Prostate gland (tissue), 2 donors: ENCODE measurements at regions not wholly inside any gene's neighbourhood (a gene's known extent, or its start where the extent isn't known, plus 50 kb on each side); places are given as distances from the start of the nearest gene placed in this dataset.
"Not testable (repeated sequence)": the region's sequence is repeated elsewhere in the genome, so short reads cannot be mapped to it uniquely, and the experiment has no call there.

Experiments used
- DNase-seq: peaks from one replicate; pipeline ENCODE4 v3.0.0-alpha.2; 2019; ENCODE audit warnings: low spot score
- H3K27ac ChIP-seq, 2 donors: fragments of 200-600 bp; sonication (generic); 2 replicates each; pipeline ENCODE4 v1.5.1; 2017 to 2019
- H3K27me3 ChIP-seq: fragments of 200-600 bp; sonication (generic); replicated peaks from 2 replicates; pipeline ENCODE4 v1.5.1; 2019; ENCODE audit not compliant: insufficient read depth
- H3K36me3 ChIP-seq, 2 donors: fragments of 200-600 bp; sonication (generic); 1 replicate in 1 of 2; 2 replicates in 1 of 2; pipeline versions ENCODE4 v1.5.1 to v1.8.1; 2017 to 2019
- H3K4me1 ChIP-seq: fragments of 200-600 bp; sonication (generic); replicated peaks from 2 replicates; pipeline ENCODE4 v1.5.1; 2019
- H3K4me3 ChIP-seq, 2 donors: fragments of 200-600 bp; sonication (generic); 2 replicates each; pipeline ENCODE4 v1.5.1; 2017 to 2019
- H3K9me3 ChIP-seq: fragments of 200-600 bp; sonication (generic); 2 replicates; pipeline ENCODE4 v1.5.1; 2017
- CTCF ChIP-seq, 4 experiments: fragments of 200-600 bp in 2 of 4; fragments of 450-650 bp in 2 of 4; sonication (generic) in 2 of 4; IDR thresholded peaks; 1 replicate in 3 of 4; 2 replicates in 1 of 4; pipeline ENCODE4 v1.5.1; 2016 to 2019; ENCODE audit warnings: antibody characterized with exemption in 4 of 4, mild to moderate bottlenecking in 2 of 4, moderate library complexity in 2 of 4
- POLR2A ChIP-seq: fragments of 450-650 bp; IDR thresholded peaks from one replicate; pipeline ENCODE4 v1.6.1; 2016; ENCODE audit warnings: antibody characterized with exemption, mild to moderate bottlenecking
- POLR2AphosphoS5 ChIP-seq: sonication (generic); formaldehyde crosslinking; IDR thresholded peaks from one replicate; pipeline ENCODE4 v1.6.1; 2017; ENCODE audit warnings: antibody characterized with exemption
- WGBS: methylation state at CpG from one replicate; pipeline ENCODE4 v1.1.5; 2018; 5-methylcytosine and 5-hydroxymethylcytosine counted together
- intact Hi-C: fragments of 100-400 bp; cut with DNase I; formaldehyde crosslinking; loops from one replicate; pipeline ENCODE4 v1.14.2; 2022

GRCh38 chr6:144482142-144482541 lies 197.0 kb downstream of the UTRN start:
- no peaks in the 10 kb centered on the region for H3K27me3 ChIP-seq
- H3K9me3 ChIP-seq = no peaks in the 10 kb centered on the region
- DNase-seq = peak; percentile 82
- 1% methylated on average over 4 of the region's 4 CpGs for WGBS
- no peaks in the 10 kb centered on the region for H3K36me3 ChIP-seq
- no peak overlapping the region for H3K27ac ChIP-seq
- H3K4me1 ChIP-seq = no peaks in the 10 kb centered on the region
- no peak overlapping the region for H3K4me3 ChIP-seq
- TF ChIP-seq POLR2A (no peak), POLR2AphosphoS5 (peak; percentile 52), CTCF (IDR thresholded peaks at IDR 0.05) (peak; percentile 57 to 77 (median 60))
- intact Hi-C loops = loop anchor here (2.0 to 10.0 kb wide), 3 partner anchors 197 to 377 kb away; partner anchors contain the start of gene UTRN

GRCh38 chr6:144485531-144485930 lies 200.4 kb downstream of the UTRN start:
- TF ChIP-seq POLR2AphosphoS5 = no peak
- TF ChIP-seq CTCF (IDR thresholded peaks at IDR 0.05) = no peak
- no peak for TF ChIP-seq POLR2A
- 89% methylated on average over 4 of the region's 4 CpGs for WGBS
- H3K4me1 ChIP-seq = no peaks in the 10 kb centered on the region
- H3K27ac ChIP-seq = no peak overlapping the region
- no peaks in the 10 kb centered on the region for H3K9me3 ChIP-seq
- H3K4me3 ChIP-seq = no peak overlapping the region
- DNase-seq = no peak
- intact Hi-C loops = loop anchor here (10.0 kb wide), 1 partner anchor 201 kb away; the partner anchor contains the start of gene UTRN
- H3K36me3 ChIP-seq = no peaks in the 10 kb centered on the region
- H3K27me3 ChIP-seq = no peaks in the 10 kb centered on the region

- no peaks in the 10 kb centered on the region for H3K4me1 ChIP-seq
- H3K9me3 ChIP-seq = no peaks in the 10 kb centered on the region
- DNase-seq = no peak
- no peak overlapping the region for H3K27ac ChIP-seq
- no peaks in the 10 kb centered on the region for H3K36me3 ChIP-seq
- H3K27me3 ChIP-seq = no peaks in the 10 kb centered on the region
- 67% methylated on average over 3 of the region's 3 CpGs for WGBS
- H3K4me3 ChIP-seq = no peak overlapping the region
- no peak for TF ChIP-seq POLR2AphosphoS5
- no peak for TF ChIP-seq POLR2A
- no peak for TF ChIP-seq CTCF (IDR thresholded peaks at IDR 0.05)
- intact Hi-C loops = loop anchor here (10.0 kb wide), 1 partner anchor 204 kb away; the partner anchor contains the start of gene UTRN
Measured at GRCh38 chr6:144488590-144488989, 203.5 kb downstream of the UTRN start.

GRCh38 chr6:144493035-144493910 lies 208.1 kb downstream of the UTRN start:
- Histone ChIP-seq H3K4me3 (no peak overlapping the region), H3K9me3 (no peaks in the 10 kb centered on the region), H3K27me3 (no peaks in the 10 kb centered on the region), H3K4me1 (no peaks in the 10 kb centered on the region), H3K36me3 (no peaks in the 10 kb centered on the region), H3K27ac (no peak overlapping the region)
- intact Hi-C loops = no loop called here
- no peak for TF ChIP-seq POLR2A
- WGBS = 80% methylated on average over 6 of the region's 6 CpGs
- no peak for DNase-seq

GRCh38 chr6:144495076-144495475 lies 209.9 kb downstream of the UTRN start:
- H3K27ac ChIP-seq, H3K9me3 ChIP-seq, H3K4me1 ChIP-seq, H3K27me3 ChIP-seq, intact Hi-C loops, H3K4me3 ChIP-seq, DNase-seq, H3K36me3 ChIP-seq: not testable (repeated sequence)
- 98% methylated on average over 22 of the region's 22 CpGs for WGBS

- Histone ChIP-seq H3K27me3 (no peaks in the 10 kb centered on the region), H3K4me1 (no peaks in the 10 kb centered on the region), H3K36me3 (no peaks in the 10 kb centered on the region), H3K4me3 (no peak overlapping the region), H3K27ac (no peak overlapping the region), H3K9me3 (no peaks in the 10 kb centered on the region)
- no peak for DNase-seq
- TF ChIP-seq POLR2AphosphoS5 (no peak), CTCF (IDR thresholded peaks at IDR 0.05) (no peak), POLR2A (no peak)
- intact Hi-C loops = no loop called here
- 84% methylated on average over 1 of the region's 1 CpG for WGBS
Measured at GRCh38 chr6:144497650-144498049, 212.5 kb downstream of the UTRN start.
